DND-41 (cell line): ENCODE measurements at regions not wholly inside any gene's neighbourhood (a gene's known extent, or its start where the extent isn't known, plus 50 kb on each side); places are given as distances from the start of the nearest gene placed in this dataset.

Experiments used
- ATAC-seq: fragments of 200-7000 bp; cut with Tn5 transposase; 3 replicates; pipeline ENCODE4 v1.9.1; 2021; ENCODE audit warnings: low read depth; ENCODE audit not compliant: insufficient read depth
- DNase-seq: peaks from one replicate; pipeline ENCODE4 v3.0.0-alpha.2; 2020
- H2AFZ ChIP-seq: 2 replicates; pipeline ENCODE4 v1.6.0; 2012; ENCODE audit warnings: low read depth, low read length
- H3K27ac ChIP-seq: 2 replicates; pipeline ENCODE4 v1.5.1; 2012; ENCODE audit warnings: low read length, inconsistent platforms
- H3K27me3 ChIP-seq: fragments of 200-600 bp; sonication (generic); 2 replicates; pipeline ENCODE4 v1.6.0; 2012; ENCODE audit warnings: low read length, mild to moderate bottlenecking, inconsistent platforms; ENCODE audit not compliant: insufficient read depth, poor library complexity
- H3K36me3 ChIP-seq: 2 replicates; pipeline ENCODE4 v1.5.1; 2012; ENCODE audit warnings: low read length, inconsistent platforms; ENCODE audit not compliant: insufficient read depth
- H3K4me1 ChIP-seq: 2 replicates; pipeline ENCODE4 v1.5.1; 2012; ENCODE audit warnings: mild to moderate bottlenecking, low read length; ENCODE audit not compliant: insufficient read depth
- H3K4me2 ChIP-seq: 2 replicates; pipeline ENCODE4 v1.6.0; 2012; ENCODE audit warnings: mild to moderate bottlenecking, moderate library complexity, low read length, inconsistent platforms; ENCODE audit not compliant: insufficient read depth
- H3K4me3 ChIP-seq, 2 experiments: fragments of 200-600 bp in 1 of 2; shearing (Covaris generic) in 1 of 2; 2 replicates each; pipeline ENCODE4 v1.5.1; 2012 to 2016; ENCODE audit warnings: inconsistent platforms in 2 of 2, low read length in 2 of 2, mild to moderate bottlenecking in 2 of 2, low read depth in 1 of 2, moderate library complexity in 1 of 2
- H3K79me2 ChIP-seq: 2 replicates; pipeline ENCODE4 v1.6.0; 2012; ENCODE audit warnings: low read length, inconsistent platforms; ENCODE audit not compliant: insufficient read depth
- H3K9ac ChIP-seq: 2 replicates; pipeline ENCODE4 v1.6.0; 2012; ENCODE audit warnings: low read depth, mild to moderate bottlenecking, inconsistent platforms, low read length, moderate library complexity
- H3K9me3 ChIP-seq: 2 replicates; pipeline ENCODE4 v1.5.1; 2012; ENCODE audit warnings: low read length, moderate library complexity, mild to moderate bottlenecking, inconsistent platforms; ENCODE audit not compliant: insufficient read depth, severe bottlenecking
- H4K20me1 ChIP-seq: 2 replicates; pipeline ENCODE4 v1.6.0; 2012; ENCODE audit warnings: low read length; ENCODE audit not compliant: insufficient read depth
- CTCF ChIP-seq: IDR thresholded peaks from 2 replicates; pipeline ENCODE4 v1.5.1; 2012; ENCODE audit warnings: borderline replicate concordance, low read length, moderate library complexity, mild to moderate bottlenecking; ENCODE audit not compliant: poor library complexity, severe bottlenecking; ENCODE audit errors: extremely low read depth
- EZH2 ChIP-seq: IDR thresholded peaks from 3 replicates; pipeline ENCODE4 v1.6.1; 2012; ENCODE audit warnings: borderline replicate concordance, low read depth, mild to moderate bottlenecking, moderate library complexity, low read length, inconsistent platforms; ENCODE audit not compliant: severe bottlenecking

- TF ChIP-seq CTCF: no peak
- TF ChIP-seq EZH2: no peak
- DNase-seq (no peak), ATAC-seq (no peak)
- Histone ChIP-seq H3K27me3 (no peaks in the 10 kb centered on the region), H3K4me1 (peaks cover 15% of the 10 kb centered on the region), H3K4me2 (no peak overlapping the region), H3K36me3 (no peaks in the 10 kb centered on the region), H3K4me3 (no peak overlapping the region), H3K27ac (no peak overlapping the region), H2AFZ (no peak overlapping the region), H3K79me2 (no peaks in the 10 kb centered on the region), H4K20me1 (no peaks in the 10 kb centered on the region), H3K9me3 (peaks cover 2% of the 10 kb centered on the region), H3K9ac (no peak overlapping the region)
Observed at GRCh38 chr10:8356283-8356682, 301.8 kb downstream of the GATA3 start.

GRCh38 chr10:8359467-8359866, 305.0 kb downstream of the GATA3 start:
- peaks cover 18% of the 10 kb centered on the region for H3K4me1 ChIP-seq
- H2AFZ ChIP-seq: no peak overlapping the region
- H3K27ac ChIP-seq: no peak overlapping the region
- ATAC-seq (no peak), DNase-seq (no peak)
- H3K4me2 ChIP-seq: no peak overlapping the region
- H3K27me3 ChIP-seq: no peaks in the 10 kb centered on the region
- TF ChIP-seq EZH2: no peak
- no peak for TF ChIP-seq CTCF
- H3K79me2 ChIP-seq: no peaks in the 10 kb centered on the region
- H3K9ac ChIP-seq: no peak overlapping the region
- H3K9me3 ChIP-seq: peaks cover 2% of the 10 kb centered on the region
- no peaks in the 10 kb centered on the region for H3K36me3 ChIP-seq
- no peak overlapping the region for H3K4me3 ChIP-seq
- no peaks in the 10 kb centered on the region for H4K20me1 ChIP-seq

- peak; percentile 17 for DNase-seq
- Histone ChIP-seq H3K4me1 (peaks cover 27% of the 10 kb centered on the region), H3K9ac (no peak overlapping the region), H3K79me2 (no peaks in the 10 kb centered on the region), H3K36me3 (no peaks in the 10 kb centered on the region), H3K4me2 (no peak overlapping the region), H4K20me1 (no peaks in the 10 kb centered on the region), H3K9me3 (peaks cover 2% of the 10 kb centered on the region), H3K27ac (no peak overlapping the region; the same call in 1 of the 2 replicates), H3K4me3 (no peak overlapping the region), H3K27me3 (no peaks in the 10 kb centered on the region), H2AFZ (no peak overlapping the region)
- TF ChIP-seq CTCF (no peak), EZH2 (no peak)
- peak; percentile 89 for ATAC-seq
Observed at GRCh38 chr10:8360365-8360764, 305.9 kb downstream of the GATA3 start.
